Transverse colon (tissue), 3 donors: ENCODE measurements at regions not wholly inside any gene's neighbourhood (a gene's known extent, or its start where the extent isn't known, plus 50 kb on each side); places are given as distances from the start of the nearest gene placed in this dataset.

Experiments
- POLR2A ChIP-seq: fragments of 450-650 bp; IDR thresholded peaks from one replicate; pipeline ENCODE4 v1.6.1; 2016; ENCODE audit warnings: antibody characterized with exemption, mild to moderate bottlenecking, moderate library complexity
- TF ChIP-seq, protein P1 (sequence below), 5 experiments: fragments of 200-600 bp in 3 of 5; fragments of 450-650 bp in 2 of 5; sonication (generic) in 3 of 5; IDR thresholded peaks; 1 replicate in 2 of 5; 2 replicates in 3 of 5; pipeline ENCODE4 v1.5.1; 2016 to 2017; ENCODE audit warnings: antibody characterized with exemption in 5 of 5, inconsistent platforms in 3 of 5, mild to moderate bottlenecking in 2 of 5, moderate library complexity in 1 of 5

DNA sequence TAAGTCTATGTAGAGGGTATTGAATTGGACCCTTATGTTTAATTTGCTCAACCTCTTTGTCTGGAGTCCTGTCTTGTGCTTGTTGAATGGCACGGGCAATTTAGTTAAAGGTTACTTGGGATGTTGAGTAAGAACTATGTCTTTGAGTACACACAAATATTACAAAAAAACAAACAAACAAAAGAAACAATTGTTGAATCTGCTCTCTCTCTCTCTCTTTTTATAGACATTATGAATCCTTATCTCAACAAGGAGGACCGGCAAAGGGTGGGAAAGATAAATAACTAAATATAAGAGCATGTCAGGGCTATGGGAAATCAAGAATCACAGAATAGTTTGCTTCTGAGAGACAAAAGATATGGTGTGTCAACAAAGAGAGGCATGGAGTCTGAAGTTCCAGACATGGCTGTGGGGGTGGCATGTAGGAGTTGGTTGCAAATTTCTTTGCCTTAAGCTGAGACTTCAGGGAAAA, 608.6 kb downstream of the UTRN start:
- TF ChIP-seq, protein P1, sequence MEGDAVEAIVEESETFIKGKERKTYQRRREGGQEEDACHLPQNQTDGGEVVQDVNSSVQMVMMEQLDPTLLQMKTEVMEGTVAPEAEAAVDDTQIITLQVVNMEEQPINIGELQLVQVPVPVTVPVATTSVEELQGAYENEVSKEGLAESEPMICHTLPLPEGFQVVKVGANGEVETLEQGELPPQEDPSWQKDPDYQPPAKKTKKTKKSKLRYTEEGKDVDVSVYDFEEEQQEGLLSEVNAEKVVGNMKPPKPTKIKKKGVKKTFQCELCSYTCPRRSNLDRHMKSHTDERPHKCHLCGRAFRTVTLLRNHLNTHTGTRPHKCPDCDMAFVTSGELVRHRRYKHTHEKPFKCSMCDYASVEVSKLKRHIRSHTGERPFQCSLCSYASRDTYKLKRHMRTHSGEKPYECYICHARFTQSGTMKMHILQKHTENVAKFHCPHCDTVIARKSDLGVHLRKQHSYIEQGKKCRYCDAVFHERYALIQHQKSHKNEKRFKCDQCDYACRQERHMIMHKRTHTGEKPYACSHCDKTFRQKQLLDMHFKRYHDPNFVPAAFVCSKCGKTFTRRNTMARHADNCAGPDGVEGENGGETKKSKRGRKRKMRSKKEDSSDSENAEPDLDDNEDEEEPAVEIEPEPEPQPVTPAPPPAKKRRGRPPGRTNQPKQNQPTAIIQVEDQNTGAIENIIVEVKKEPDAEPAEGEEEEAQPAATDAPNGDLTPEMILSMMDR (IDR thresholded peaks at IDR 0.05): no peak
- TF ChIP-seq POLR2A: no peak
